Left ventricle myocardium superior (tissue), 1 donor: ENCODE measurements at regions not wholly inside any gene's neighbourhood (a gene's known extent, or its start where the extent isn't known, plus 50 kb on each side); places are given as distances from the start of the nearest gene placed in this dataset.
A peak's percentile ranks its signal among the peaks of the same experiment; 100 is the strongest.
"Not testable (repeated sequence)": the region's sequence is repeated elsewhere in the genome, so short reads cannot be mapped to it uniquely, and the experiment has no call there.

Experiments
- ATAC-seq: fragments of 200-7000 bp; cut with Tn5 transposase; one replicate; pipeline ENCODE4 v1.9.1; 2020; ENCODE audit warnings: mild to moderate bottlenecking, moderate library complexity
- DNase-seq: peaks from one replicate; pipeline ENCODE4 v3.0.0-alpha.2; 2020
- intact Hi-C: fragments of 100-400 bp; cut with micrococcal nuclease; formaldehyde crosslinking; loops from one replicate; pipeline ENCODE4 v1.11.0; 2022
- donor health status: DM: no; HTN: yes; CAD: no; lungs with severe emphysema.

- intact Hi-C loops: no loop called here
- ATAC-seq (no peak), DNase-seq (no peak)
Measured at GRCh38 chr15:62904041-62904910, 138.3 kb upstream of the TPM1 start.

- DNase-seq (no peak), ATAC-seq (no peak)
- intact Hi-C loops: no loop called here
Measured at GRCh38 chr15:62906627-62907026, 135.9 kb upstream of the TPM1 start.

GRCh38 chr15:62907275-62907674, 135.3 kb upstream of the TPM1 start:
- intact Hi-C loops: no loop called here
- ATAC-seq: no peak
- no peak for DNase-seq

- ATAC-seq, intact Hi-C loops, DNase-seq: not testable (repeated sequence)
Measured at GRCh38 chr15:62908341-62908740, 134.2 kb upstream of the TPM1 start.

GRCh38 chr15:62909257-62909656, 133.3 kb upstream of the TPM1 start:
- no peak for ATAC-seq
- DNase-seq: no peak
- intact Hi-C loops: no loop called here

- DNase-seq (no peak), ATAC-seq (no peak)
- intact Hi-C loops: no loop called here
Measured at GRCh38 chr15:62912282-62912681, 130.3 kb upstream of the TPM1 start.

GRCh38 chr15:62912808-62913207, 129.7 kb upstream of the TPM1 start:
- DNase-seq (no peak), ATAC-seq (peak; percentile 51)
- intact Hi-C loops: no loop called here

GRCh38 chr15:62913246-62913645, 129.3 kb upstream of the TPM1 start:
- no peak for DNase-seq
- intact Hi-C loops: no loop called here
- ATAC-seq: no peak

- intact Hi-C loops: no loop called here
- no peak for ATAC-seq
- DNase-seq: no peak
Measured at GRCh38 chr15:62914461-62915079, 128.0 kb upstream of the TPM1 start.

GRCh38 chr15:62920682-62921502, 121.7 kb upstream of the TPM1 start:
- ATAC-seq: peak; percentile 93
- intact Hi-C loops: no loop called here
- DNase-seq: peak; percentile 58

- DNase-seq (no peak), ATAC-seq (peak; percentile 69)
- intact Hi-C loops: no loop called here
Measured at GRCh38 chr15:62922514-62922913, 120.0 kb upstream of the TPM1 start.

GRCh38 chr15:62925875-62926274, 116.7 kb upstream of the TPM1 start:
- DNase-seq (no peak), ATAC-seq (no peak)
- intact Hi-C loops: no loop called here

- DNase-seq: no peak
- ATAC-seq: no peak
- intact Hi-C loops: no loop called here
Measured at GRCh38 chr15:62927196-62927595, 115.4 kb upstream of the TPM1 start.

- DNase-seq (no peak), ATAC-seq (no peak)
- intact Hi-C loops: no loop called here
Measured at GRCh38 chr15:62927836-62928235, 114.7 kb upstream of the TPM1 start.

- ATAC-seq (peak; percentile 86), DNase-seq (peak; percentile 53)
- intact Hi-C loops: no loop called here
Measured at GRCh38 chr15:62928242-62928999, 114.1 kb upstream of the TPM1 start.

GRCh38 chr15:62929000-62929357, 113.6 kb upstream of the TPM1 start:
- ATAC-seq (no peak), DNase-seq (no peak)
- intact Hi-C loops: no loop called here

- DNase-seq: no peak
- ATAC-seq: no peak
- intact Hi-C loops: no loop called here
Measured at GRCh38 chr15:62931650-62932049, 110.9 kb upstream of the TPM1 start.

- DNase-seq (no peak), ATAC-seq (no peak)
- intact Hi-C loops: no loop called here
Measured at GRCh38 chr15:62932436-62932835, 110.1 kb upstream of the TPM1 start.

- intact Hi-C loops: no loop called here
- no peak for ATAC-seq
Measured at GRCh38 chr15:62933386-62933785, 109.2 kb upstream of the TPM1 start.

More at GRCh38 chr15:62933386-62933785, 109.2 kb upstream of the TPM1 start:
- no peak for DNase-seq
